Kidney (tissue), 13 donors: ENCODE measurements at regions not wholly inside any gene's neighbourhood (a gene's known extent, or its start where the extent isn't known, plus 50 kb on each side); places are given as distances from the start of the nearest gene placed in this dataset.
"Not testable (repeated sequence)": the region's sequence is repeated elsewhere in the genome, so short reads cannot be mapped to it uniquely, and the experiment has no call there.

Experiments used
- DNase-seq, 5 donors: peaks; one replicate each; pipeline ENCODE4 v3.0.0-alpha.2; 2013 to 2020
- FAIRE-seq: peaks from 2 replicates; lab custom pipeline; 2012; peaks lifted over from hg19 to GRCh38; lab: Jason Lieb, UNC
- H3K27ac ChIP-seq, 2 donors: one replicate each; pipeline ENCODE4 v1.7.0; 2013; ENCODE audit warnings: low read depth in 2 of 2, low read length in 2 of 2, inconsistent platforms in 1 of 2
- H3K27me3 ChIP-seq: one replicate; pipeline ENCODE4 v1.7.1; 2013; ENCODE audit warnings: low read length, inconsistent platforms; ENCODE audit not compliant: control insufficient read depth, insufficient read depth
- H3K36me3 ChIP-seq, 3 donors: one replicate each; pipeline versions ENCODE4 v1.7.0 to v1.7.1; 2013; ENCODE audit warnings: low read length in 3 of 3, control low read depth in 1 of 3, inconsistent platforms in 1 of 3; ENCODE audit not compliant: insufficient read depth in 3 of 3, control insufficient read depth in 2 of 3
- H3K4me1 ChIP-seq, 3 donors: one replicate each; pipeline versions ENCODE4 v1.7.0 to v1.7.1; 2013; ENCODE audit warnings: low read length in 3 of 3, inconsistent platforms in 1 of 3, low read depth in 1 of 3; ENCODE audit not compliant: control insufficient read depth in 2 of 3, insufficient read depth in 2 of 3
- H3K4me3 ChIP-seq, 3 donors: one replicate each; pipeline versions ENCODE4 v1.7.0 to v1.8.1; 2013; ENCODE audit warnings: low read length in 3 of 3, control low read depth in 1 of 3, inconsistent platforms in 1 of 3
- H3K9ac ChIP-seq, 3 donors: one replicate each; pipeline versions ENCODE4 v1.7.0 to v1.7.1; 2013; ENCODE audit warnings: low read length in 3 of 3, control low read depth in 1 of 3, inconsistent platforms in 1 of 3
- H3K9me3 ChIP-seq, 3 donors: one replicate each; pipeline versions ENCODE4 v1.7.0 to v1.7.1; 2013; ENCODE audit warnings: low read length in 3 of 3, control low read depth in 1 of 3, inconsistent platforms in 1 of 3; ENCODE audit not compliant: control insufficient read depth in 2 of 3, insufficient read depth in 1 of 3
- CTCF ChIP-seq: IDR thresholded peaks from 3 replicates; pipeline ENCODE4 v1.5.1; 2012; ENCODE audit warnings: mild to moderate bottlenecking, moderate library complexity, borderline replicate concordance; ENCODE audit not compliant: insufficient read depth; ENCODE audit errors: extremely low read depth
- intact Hi-C: fragments of 100-400 bp; cut with DNase I; formaldehyde crosslinking; loops from one replicate; pipeline ENCODE4 v1.11.1; 2022
- donor health status: control.
- donor health status: control.
- donor health status: control.
- donor health status: control.
- donor health status: control.
- donor health status: DM: yes; HTN: yes; CAD: no.
- donor health status: Normal renal cell carcinoma (clear cell type).

GRCh38 chr1:95660736-95661135, 426.7 kb downstream of the RWDD3 start:
- intact Hi-C loops: no loop called here
- TF ChIP-seq CTCF: no peak
- no peaks in the 10 kb centered on the region for H3K36me3 ChIP-seq
- H3K9me3 ChIP-seq: peaks cover 0 to 7% (median 4%) of the 10 kb centered on the region in 3 donors
- H3K4me3 ChIP-seq: no peak overlapping the region
- no peak overlapping the region for H3K9ac ChIP-seq
- DNase-seq (no peak), FAIRE-seq (no peak)
- no peaks in the 10 kb centered on the region for H3K4me1 ChIP-seq
- no peak overlapping the region for H3K27ac ChIP-seq
- no peaks in the 10 kb centered on the region for H3K27me3 ChIP-seq

- H3K4me3 ChIP-seq, H3K9ac ChIP-seq, H3K4me1 ChIP-seq, H3K27me3 ChIP-seq, H3K27ac ChIP-seq, FAIRE-seq, DNase-seq, intact Hi-C loops, H3K36me3 ChIP-seq: not testable (repeated sequence)
- H3K9me3 ChIP-seq: peaks cover 0 to 11% (median 4%) of the 10 kb centered on the region in 3 donors
These were observed 429.5 kb downstream of the RWDD3 start for GRCh38 chr1:95663530-95663929.

GRCh38 chr1:95668165-95668564, 434.2 kb downstream of the RWDD3 start:
- Histone ChIP-seq H3K9ac (no peak overlapping the region), H3K4me1 (no peaks in the 10 kb centered on the region), H3K36me3 (no peaks in the 10 kb centered on the region), H3K27ac (no peak overlapping the region), H3K9me3 (peaks cover 0 to 4% (median 0%) of the 10 kb centered on the region in 3 donors), H3K27me3 (no peaks in the 10 kb centered on the region), H3K4me3 (no peak overlapping the region)
- no peak for TF ChIP-seq CTCF
- intact Hi-C loops: no loop called here
- FAIRE-seq: no peak
- no peak for DNase-seq

- peak in 1 of 5 donors; percentile 47 for DNase-seq
- H3K4me3 ChIP-seq, H3K9me3 ChIP-seq, H3K36me3 ChIP-seq, intact Hi-C loops, H3K9ac ChIP-seq, H3K27ac ChIP-seq, H3K27me3 ChIP-seq, FAIRE-seq, H3K4me1 ChIP-seq: not testable (repeated sequence)
These were observed 435.6 kb downstream of the RWDD3 start for GRCh38 chr1:95669638-95670037.

GRCh38 chr1:95671098-95671497, 437.1 kb downstream of the RWDD3 start:
- H3K36me3 ChIP-seq: no peaks in the 10 kb centered on the region
- DNase-seq: no peak
- intact Hi-C loops: no loop called here
- FAIRE-seq: no peak
- no peak overlapping the region for H3K27ac ChIP-seq
- no peaks in the 10 kb centered on the region for H3K4me1 ChIP-seq
- H3K4me3 ChIP-seq: no peak overlapping the region
- H3K9me3 ChIP-seq: peaks cover 0 to 4% (median 0%) of the 10 kb centered on the region in 3 donors
- no peaks in the 10 kb centered on the region for H3K27me3 ChIP-seq
- H3K9ac ChIP-seq: no peak overlapping the region
- TF ChIP-seq CTCF: no peak
